ENCODE measurements at regions not wholly inside any gene's neighbourhood (a gene's known extent, or its start where the extent isn't known, plus 50 kb on each side); places are given as distances from the start of the nearest gene placed in this dataset.

GRCh38 chr5:74464512-74465209, 175.9 kb downstream of the ENC1 start:
- TF ChIP-seq CTCF (conservative IDR thresholded peaks at IDR 0.05; ENCODE audit: low read length) (no peak), EZH2phosphoT487 (IDR thresholded peaks at IDR 0.05; ENCODE audit: borderline replicate concordance) (no peak)

Data from Loucy (cell line).